Erythroblast (primary cell): ENCODE measurements at regions not wholly inside any gene's neighbourhood (a gene's known extent, or its start where the extent isn't known, plus 50 kb on each side); places are given as distances from the start of the nearest gene placed in this dataset.
"Not testable (repeated sequence)": the region's sequence is repeated elsewhere in the genome, so short reads cannot be mapped to it uniquely, and the experiment has no call there.

Source experiments
- GATA1 ChIP-seq: IDR thresholded peaks from 2 replicates; pipeline ENCODE4 v1.6.1; 2011; ENCODE audit warnings: low read depth, mild to moderate bottlenecking, control low read depth, low read length, moderate library complexity
- POLR2A ChIP-seq: IDR thresholded peaks from 2 replicates; pipeline ENCODE4 v1.6.1; 2011; ENCODE audit warnings: mild to moderate bottlenecking, low read length

DNA sequence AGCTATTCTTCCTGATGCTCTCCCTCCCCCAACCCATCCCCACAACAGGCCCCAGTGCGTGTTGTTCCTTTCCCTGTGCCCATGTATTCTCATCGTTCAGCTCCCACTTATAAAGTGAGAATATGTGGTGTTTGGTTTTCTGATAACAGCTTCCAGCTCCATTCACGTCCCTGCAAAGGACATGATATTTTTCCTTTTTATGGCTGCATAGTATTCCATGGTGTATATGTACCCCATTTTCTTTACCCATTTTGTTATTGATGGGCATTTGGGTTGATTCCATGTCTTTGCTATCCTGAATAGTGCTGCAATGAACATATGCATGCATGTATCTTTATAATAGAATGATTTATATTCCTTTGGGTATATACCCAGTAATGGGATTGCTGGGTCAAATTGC lies 186.3 kb downstream of the ALDH8A1 start:
- not testable (repeated sequence) for TF ChIP-seq POLR2A, GATA1
